ENCODE measurements at regions not wholly inside any gene's neighbourhood (a gene's known extent, or its start where the extent isn't known, plus 50 kb on each side); places are given as distances from the start of the nearest gene placed in this dataset.

GRCh38 chr4:53695540-53696463 is 104.5 kb upstream of the LNX1 start:
- Histone ChIP-seq H3K4me1 (ENCODE audit: control insufficient read depth in 1 of 2, low read depth in 2 of 2) (no peaks in the 10 kb centered on the region), H3K4me3 (no peak overlapping the region), H3K27ac (no peak overlapping the region), H3K36me3 (no peaks in the 10 kb centered on the region), H3K9me3 (no peaks in the 10 kb centered on the region), H3K27me3 (replicated peaks; ENCODE audit: insufficient read depth) (no peaks in the 10 kb centered on the region)
- ATAC-seq (ENCODE audit: insufficient number of reproducible peaks, low FRiP score, low read depth) (no peak), DNase-seq (ENCODE audit: low spot score) (no peak)
- TF ChIP-seq CTCF (IDR thresholded peaks at IDR 0.05): no peak

- H3K27me3 ChIP-seq (replicated peaks; ENCODE audit: insufficient read depth): no peaks in the 10 kb centered on the region
- no peak overlapping the region for H3K4me3 ChIP-seq
- no peaks in the 10 kb centered on the region for H3K4me1 ChIP-seq (ENCODE audit: control insufficient read depth in 1 of 2, low read depth in 2 of 2)
- ATAC-seq (ENCODE audit: insufficient number of reproducible peaks, low FRiP score, low read depth) (no peak), DNase-seq (ENCODE audit: low spot score) (no peak)
- H3K9me3 ChIP-seq: no peaks in the 10 kb centered on the region
- TF ChIP-seq CTCF (IDR thresholded peaks at IDR 0.05): no peak
- H3K27ac ChIP-seq: no peak overlapping the region
- H3K36me3 ChIP-seq: no peaks in the 10 kb centered on the region
Measured at GRCh38 chr4:53694666-53695065, 103.4 kb upstream of the LNX1 start.

- Histone ChIP-seq H3K4me1 (ENCODE audit: control insufficient read depth in 1 of 2, low read depth in 2 of 2) (no peaks in the 10 kb centered on the region), H3K4me3 (no peak overlapping the region), H3K27me3 (replicated peaks; ENCODE audit: insufficient read depth) (no peaks in the 10 kb centered on the region), H3K27ac (no peak overlapping the region), H3K36me3 (no peaks in the 10 kb centered on the region), H3K9me3 (no peaks in the 10 kb centered on the region)
- no peak for ATAC-seq (ENCODE audit: insufficient number of reproducible peaks, low FRiP score, low read depth)
- TF ChIP-seq CTCF (IDR thresholded peaks at IDR 0.05): no peak
- no peak for DNase-seq (ENCODE audit: low spot score)
Measured at GRCh38 chr4:53693909-53694308, 102.6 kb upstream of the LNX1 start.

GRCh38 chr4:53693408-53693807 is 102.1 kb upstream of the LNX1 start:
- ATAC-seq (ENCODE audit: insufficient number of reproducible peaks, low FRiP score, low read depth): no peak
- no peak for TF ChIP-seq CTCF (IDR thresholded peaks at IDR 0.05)
- no peaks in the 10 kb centered on the region for H3K9me3 ChIP-seq

GRCh38 chr4:53688186-53688790 is 97.0 kb upstream of the LNX1 start:
- Histone ChIP-seq H3K27ac (peak overlapping the region; percentile 27 to 45), H3K27me3 (replicated peaks; ENCODE audit: insufficient read depth) (no peaks in the 10 kb centered on the region), H3K4me1 (ENCODE audit: control insufficient read depth in 1 of 2, low read depth in 2 of 2) (peaks cover 10 to 13% of the 10 kb centered on the region in 2 donors), H3K4me3 (no peak overlapping the region), H3K9me3 (no peaks in the 10 kb centered on the region), H3K36me3 (no peaks in the 10 kb centered on the region)
- ATAC-seq (ENCODE audit: insufficient number of reproducible peaks, low FRiP score, low read depth) (peak; percentile 84), DNase-seq (ENCODE audit: low spot score) (no peak)
- TF ChIP-seq CTCF (IDR thresholded peaks at IDR 0.05): no peak

More at GRCh38 chr4:53693408-53693807, 102.1 kb upstream of the LNX1 start:
- Histone ChIP-seq H3K36me3 (no peaks in the 10 kb centered on the region), H3K27me3 (replicated peaks; ENCODE audit: insufficient read depth) (no peaks in the 10 kb centered on the region), H3K4me1 (ENCODE audit: control insufficient read depth in 1 of 2, low read depth in 2 of 2) (peaks cover 3 to 4% of the 10 kb centered on the region in 2 donors), H3K27ac (no peak overlapping the region), H3K4me3 (no peak overlapping the region)
- DNase-seq (ENCODE audit: low spot score): no peak
